ENCODE measurements at regions not wholly inside any gene's neighbourhood (a gene's known extent, or its start where the extent isn't known, plus 50 kb on each side); places are given as distances from the start of the nearest gene placed in this dataset.

DNA sequence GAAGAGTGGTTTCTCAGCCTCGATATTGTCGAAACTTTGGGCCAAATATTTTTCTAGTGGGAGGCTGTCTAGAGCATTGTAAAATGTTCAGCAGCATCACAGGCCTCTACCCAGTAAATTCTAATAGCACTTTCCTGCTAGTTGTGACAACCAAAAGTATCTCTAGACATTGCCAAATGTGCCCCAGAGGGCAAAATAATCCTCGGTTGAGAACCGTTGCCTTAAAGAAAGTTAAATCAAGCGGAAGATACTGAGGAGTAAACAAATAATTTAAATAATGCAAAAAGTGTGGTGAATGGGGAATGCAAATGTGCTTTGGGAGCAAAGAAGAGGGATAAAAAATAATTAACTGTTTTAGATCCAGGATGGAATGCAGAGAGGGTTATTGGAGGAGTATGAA, 106.4 kb upstream of the ASCC3 start:
- Histone ChIP-seq H3K4me3 (no peak overlapping the region), H3K9me3 (peaks cover 0 to 18% (median 0%) of the 10 kb centered on the region in 12 donors), H3K4me1 (no peaks in the 10 kb centered on the region), H3K27ac (no peak overlapping the region), H3K36me3 (no peaks in the 10 kb centered on the region), H3K27me3 (no peaks in the 10 kb centered on the region)
- ATAC-seq (no peak), DNase-seq (no peak)
- 74 to 89% (median 85%) methylated on average over 5 of the region's 5 CpGs for WGBS, 4 donors
- TF ChIP-seq POLR2A (IDR thresholded peaks at IDR 0.05): no peak
- TF ChIP-seq, protein P1, sequence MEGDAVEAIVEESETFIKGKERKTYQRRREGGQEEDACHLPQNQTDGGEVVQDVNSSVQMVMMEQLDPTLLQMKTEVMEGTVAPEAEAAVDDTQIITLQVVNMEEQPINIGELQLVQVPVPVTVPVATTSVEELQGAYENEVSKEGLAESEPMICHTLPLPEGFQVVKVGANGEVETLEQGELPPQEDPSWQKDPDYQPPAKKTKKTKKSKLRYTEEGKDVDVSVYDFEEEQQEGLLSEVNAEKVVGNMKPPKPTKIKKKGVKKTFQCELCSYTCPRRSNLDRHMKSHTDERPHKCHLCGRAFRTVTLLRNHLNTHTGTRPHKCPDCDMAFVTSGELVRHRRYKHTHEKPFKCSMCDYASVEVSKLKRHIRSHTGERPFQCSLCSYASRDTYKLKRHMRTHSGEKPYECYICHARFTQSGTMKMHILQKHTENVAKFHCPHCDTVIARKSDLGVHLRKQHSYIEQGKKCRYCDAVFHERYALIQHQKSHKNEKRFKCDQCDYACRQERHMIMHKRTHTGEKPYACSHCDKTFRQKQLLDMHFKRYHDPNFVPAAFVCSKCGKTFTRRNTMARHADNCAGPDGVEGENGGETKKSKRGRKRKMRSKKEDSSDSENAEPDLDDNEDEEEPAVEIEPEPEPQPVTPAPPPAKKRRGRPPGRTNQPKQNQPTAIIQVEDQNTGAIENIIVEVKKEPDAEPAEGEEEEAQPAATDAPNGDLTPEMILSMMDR (IDR thresholded peaks at IDR 0.05): no peak
- intact Hi-C loops (cut with DNase I): no loop called here

DNA sequence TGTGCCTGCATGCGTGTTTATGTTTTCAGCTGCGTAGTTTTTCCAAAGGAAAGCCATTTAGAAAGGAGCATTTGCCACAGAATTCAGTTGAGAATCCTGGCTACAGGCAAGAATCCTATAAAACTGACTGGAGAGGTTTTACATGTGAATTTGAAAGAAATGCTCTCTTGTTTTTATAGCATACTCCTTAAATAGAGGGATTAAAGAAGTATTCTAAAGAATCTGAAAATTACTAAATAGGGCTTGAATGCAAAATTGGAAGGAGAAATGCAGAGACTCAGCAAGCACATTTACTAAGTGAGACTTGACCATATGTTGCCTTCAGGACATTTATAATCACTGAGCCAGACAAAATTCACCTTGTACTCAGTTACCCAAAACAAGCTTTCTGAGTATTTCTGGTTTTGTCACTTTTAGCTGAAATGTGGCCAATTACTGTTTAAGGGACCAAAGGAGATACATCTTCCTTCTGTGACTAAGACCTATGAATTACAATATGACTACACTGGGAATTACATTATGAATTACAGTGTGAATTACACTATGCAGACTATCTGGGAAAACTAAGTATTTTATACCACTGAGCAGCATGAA, 107.4 kb upstream of the ASCC3 start:
- Histone ChIP-seq H3K9me3 (peaks cover 0 to 17% (median 0%) of the 10 kb centered on the region in 12 donors), H3K36me3 (no peaks in the 10 kb centered on the region), H3K4me3 (no peak overlapping the region), H3K27me3 (no peaks in the 10 kb centered on the region), H3K27ac (no peak overlapping the region), H3K4me1 (no peaks in the 10 kb centered on the region)
- intact Hi-C loops (cut with DNase I): no loop called here
- no peak for ATAC-seq
- TF ChIP-seq, protein P1 (IDR thresholded peaks at IDR 0.05): no peak
- TF ChIP-seq POLR2A (IDR thresholded peaks at IDR 0.05): no peak
- no peak for DNase-seq
- WGBS, 4 donors: 89 to 92% (median 91%) methylated on average over 2 of the region's 2 CpGs

DNA sequence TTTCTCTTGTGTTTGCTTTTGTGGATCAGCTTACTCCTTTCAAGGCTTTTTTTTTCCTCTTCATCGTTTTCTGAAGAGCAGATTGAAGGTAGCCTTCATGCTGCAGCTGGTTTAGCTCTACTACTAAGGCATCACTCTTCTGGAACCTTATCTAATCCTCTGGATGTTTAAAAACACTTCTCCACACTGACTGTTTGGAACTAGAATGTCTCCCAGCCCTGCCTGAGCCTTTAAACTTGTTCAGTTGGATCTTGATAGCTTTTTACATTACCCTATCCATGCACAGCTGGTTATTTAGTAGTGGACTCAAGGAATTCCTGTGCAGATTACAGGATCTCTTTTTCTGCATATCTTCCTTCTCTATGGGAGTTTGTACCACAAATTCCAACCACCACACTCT, 108.9 kb upstream of the ASCC3 start:
- no peak overlapping the region for H3K4me3 ChIP-seq
- no peak for ATAC-seq
- DNase-seq: no peak
- no peaks in the 10 kb centered on the region for H3K36me3 ChIP-seq
- 16 to 35% (median 25%) methylated on average over 1 of the region's 1 CpG for WGBS, 4 donors
- H3K27ac ChIP-seq: no peak overlapping the region
- peaks cover 0 to 10% (median 0%) of the 10 kb centered on the region in 12 donors for H3K9me3 ChIP-seq
- H3K27me3 ChIP-seq: no peaks in the 10 kb centered on the region
- intact Hi-C loops (cut with DNase I): no loop called here
- TF ChIP-seq POLR2A (IDR thresholded peaks at IDR 0.05): no peak
- H3K4me1 ChIP-seq: peaks cover 0 to 12% (median 0%) of the 10 kb centered on the region in 12 donors

DNA sequence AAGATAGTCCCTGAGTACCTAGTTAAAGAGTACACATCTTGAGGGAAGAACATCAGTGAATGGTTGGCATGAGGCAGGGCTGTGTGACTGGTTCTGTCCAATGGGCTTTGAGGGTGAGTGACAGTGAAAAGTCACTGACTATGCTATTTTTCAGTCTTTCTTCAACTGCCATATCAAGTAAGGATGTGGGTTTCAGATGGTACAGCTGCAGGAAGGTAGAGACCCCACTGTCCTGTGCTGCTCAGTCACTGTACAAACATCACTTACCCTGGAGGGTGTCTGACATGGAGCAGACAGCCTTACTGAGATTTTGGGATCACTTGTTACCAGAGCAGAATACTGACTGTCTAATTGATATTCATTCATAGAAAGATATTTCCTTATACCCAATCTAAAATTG, 115.3 kb upstream of the ASCC3 start:
- H3K9me3 ChIP-seq: peaks cover 0 to 9% (median 0%) of the 10 kb centered on the region in 12 donors

More for the DNA sequence above, 115.3 kb upstream of the ASCC3 start:
- no peaks in the 10 kb centered on the region for H3K36me3 ChIP-seq
- H3K4me3 ChIP-seq: no peak overlapping the region
- ATAC-seq (no peak), DNase-seq (no peak)
- no peaks in the 10 kb centered on the region for H3K27me3 ChIP-seq
- no peak for TF ChIP-seq POLR2A (IDR thresholded peaks at IDR 0.05)
- TF ChIP-seq, protein P1 (IDR thresholded peaks at IDR 0.05): no peak
- H3K4me1 ChIP-seq: peaks cover 0 to 15% (median 0%) of the 10 kb centered on the region in 12 donors
- H3K27ac ChIP-seq: no peak overlapping the region
- intact Hi-C loops (cut with DNase I): no loop called here

Data from heart left ventricle (tissue), 16 donors.